Activated naive CD4-positive, alpha-beta T cell treated with anti-CD3 and anti-CD28 coated beads for 36 hours (primary cell): ENCODE measurements at regions not wholly inside any gene's neighbourhood (a gene's known extent, or its start where the extent isn't known, plus 50 kb on each side); places are given as distances from the start of the nearest gene placed in this dataset.

Source experiments
- CTCF ChIA-PET: fragments of 350-600 bp; sonication (Branson Sonifier 250); formaldehyde crosslinking; loops from one replicate; lab custom pipeline; 2021; ENCODE audit warnings: antibody characterized with exemption; lab: Charles Lee
- DNase-seq: peaks from one replicate; pipeline ENCODE4 v3.0.0-alpha.2; 2020
- H3K27ac Mint-ChIP-seq: one replicate; pipeline ENCODE4 v1.8.0; 2021; ENCODE audit warnings: mild to moderate bottlenecking, mixed read lengths
- H3K27me3 Mint-ChIP-seq: one replicate; pipeline ENCODE4 v1.8.0; 2021; ENCODE audit warnings: low read depth, mixed read lengths
- H3K36me3 Mint-ChIP-seq: one replicate; pipeline ENCODE4 v1.8.0; 2021; ENCODE audit warnings: low read depth, mixed read lengths
- H3K4me1 Mint-ChIP-seq: one replicate; pipeline ENCODE4 v1.8.0; 2021; ENCODE audit warnings: low read depth, mixed read lengths
- H3K4me3 Mint-ChIP-seq: one replicate; pipeline ENCODE4 v1.8.0; 2021; ENCODE audit warnings: mild to moderate bottlenecking, moderate library complexity, mixed read lengths
- H3K9me3 Mint-ChIP-seq: one replicate; pipeline ENCODE4 v1.8.0; 2021; ENCODE audit warnings: mixed read lengths
- intact Hi-C: fragments of 100-400 bp; cut with micrococcal nuclease; formaldehyde crosslinking; loops from one replicate; pipeline ENCODE4 v1.15.1; 2023

GRCh38 chr1:218846181-218846580 lies 327.5 kb upstream of the LYPLAL1 start:
- CTCF ChIA-PET = no interaction called here

GRCh38 chr1:218847089-218847768 lies 326.4 kb upstream of the LYPLAL1 start:
- Mint-ChIP-seq H3K36me3 (no peaks in the 10 kb centered on the region), H3K9me3 (peaks cover 3% of the 10 kb centered on the region), H3K27ac (no peak overlapping the region), H3K27me3 (no peaks in the 10 kb centered on the region), H3K4me3 (no peak overlapping the region), H3K4me1 (no peaks in the 10 kb centered on the region)
- CTCF ChIA-PET = no interaction called here
- intact Hi-C loops = no loop called here
- no peak for DNase-seq

More at GRCh38 chr1:218846181-218846580, 327.5 kb upstream of the LYPLAL1 start:
- Mint-ChIP-seq H3K4me1 (no peaks in the 10 kb centered on the region), H3K27ac (no peak overlapping the region), H3K4me3 (no peak overlapping the region), H3K27me3 (no peaks in the 10 kb centered on the region), H3K9me3 (peaks cover 3% of the 10 kb centered on the region), H3K36me3 (no peaks in the 10 kb centered on the region)
- intact Hi-C loops = no loop called here
- DNase-seq = no peak

GRCh38 chr1:218848009-218848408 lies 325.7 kb upstream of the LYPLAL1 start:
- intact Hi-C loops = no loop called here
- H3K4me3 Mint-ChIP-seq = no peak overlapping the region
- DNase-seq = no peak
- no peaks in the 10 kb centered on the region for H3K36me3 Mint-ChIP-seq
- H3K27me3 Mint-ChIP-seq = no peaks in the 10 kb centered on the region
- no peaks in the 10 kb centered on the region for H3K9me3 Mint-ChIP-seq
- no peaks in the 10 kb centered on the region for H3K4me1 Mint-ChIP-seq
- CTCF ChIA-PET = no interaction called here
- H3K27ac Mint-ChIP-seq = no peak overlapping the region

- Mint-ChIP-seq H3K4me3 (no peak overlapping the region), H3K4me1 (no peaks in the 10 kb centered on the region), H3K9me3 (no peaks in the 10 kb centered on the region), H3K27me3 (no peaks in the 10 kb centered on the region), H3K36me3 (no peaks in the 10 kb centered on the region), H3K27ac (no peak overlapping the region)
- intact Hi-C loops = no loop called here
- CTCF ChIA-PET = no interaction called here
- no peak for DNase-seq
These were observed 323.3 kb upstream of the LYPLAL1 start for GRCh38 chr1:218850367-218850766.

DNA sequence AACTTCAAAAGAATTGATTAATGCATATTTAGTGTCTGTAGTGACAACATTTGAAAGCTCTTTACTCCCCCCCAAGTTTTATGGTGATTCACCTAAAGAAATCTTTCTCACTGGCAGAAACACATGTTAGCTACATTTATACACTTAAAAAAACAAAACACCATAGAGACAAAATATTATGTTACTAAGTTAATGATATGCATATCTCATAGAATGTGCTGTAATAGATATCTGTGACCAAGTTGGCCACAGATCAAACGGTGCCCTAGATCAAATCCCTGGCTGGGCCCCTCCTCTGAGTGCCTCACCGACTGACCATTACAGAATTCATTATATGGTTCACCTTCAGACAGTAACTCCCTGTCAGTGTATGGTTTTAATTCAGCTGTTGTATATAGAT lies 322.1 kb upstream of the LYPLAL1 start:
- intact Hi-C loops = no loop called here
- CTCF ChIA-PET = no interaction called here
- Mint-ChIP-seq H3K4me1 (no peaks in the 10 kb centered on the region), H3K27me3 (no peaks in the 10 kb centered on the region), H3K4me3 (no peak overlapping the region), H3K36me3 (no peaks in the 10 kb centered on the region), H3K27ac (no peak overlapping the region), H3K9me3 (no peaks in the 10 kb centered on the region)
- no peak for DNase-seq

DNA sequence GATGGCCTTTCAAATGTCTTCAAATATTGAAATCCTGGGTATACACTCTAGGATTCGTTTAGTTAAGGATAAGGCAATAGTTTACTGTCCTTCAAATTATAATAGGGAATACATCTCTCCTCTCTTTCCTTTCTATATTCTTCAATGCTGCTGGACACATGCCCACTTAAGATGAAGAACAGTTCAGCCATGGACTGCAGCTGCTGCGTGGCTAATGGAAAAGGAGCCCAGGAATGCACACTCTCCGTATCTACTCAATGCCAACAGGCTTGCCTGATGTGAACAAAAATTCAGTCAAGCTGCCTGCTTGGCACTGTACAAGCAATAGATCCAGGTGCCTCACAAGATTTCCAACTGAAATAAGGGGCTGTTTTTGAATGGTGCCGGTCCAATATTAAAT lies 321.2 kb upstream of the LYPLAL1 start:
- Mint-ChIP-seq H3K9me3 (no peaks in the 10 kb centered on the region), H3K27ac (no peak overlapping the region), H3K27me3 (no peaks in the 10 kb centered on the region), H3K36me3 (no peaks in the 10 kb centered on the region), H3K4me1 (no peaks in the 10 kb centered on the region), H3K4me3 (no peak overlapping the region)
- CTCF ChIA-PET = no interaction called here
- no peak for DNase-seq
- intact Hi-C loops = no loop called here

DNA sequence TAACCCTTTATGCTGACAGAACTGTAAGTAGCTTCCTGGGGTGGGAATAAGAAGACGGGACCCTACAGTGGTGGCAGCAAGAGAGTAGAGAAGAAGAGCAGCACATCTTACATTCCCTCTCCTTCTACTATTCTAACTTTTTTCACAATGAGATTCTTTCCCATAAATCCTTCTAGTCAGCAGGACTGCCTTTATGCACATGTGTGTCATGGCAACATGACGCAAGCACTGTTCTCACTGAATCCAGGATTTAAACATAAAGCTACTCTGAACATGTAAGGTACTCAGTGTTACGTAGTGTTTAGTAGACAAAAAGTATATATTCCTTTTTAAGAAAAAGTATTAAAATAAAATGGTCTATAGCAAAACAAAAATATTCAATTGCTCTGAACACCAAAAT lies 309.7 kb upstream of the LYPLAL1 start:
- CTCF ChIA-PET = no interaction called here
- intact Hi-C loops = no loop called here
- H3K9me3 Mint-ChIP-seq = peaks cover 1% of the 10 kb centered on the region
- no peak overlapping the region for H3K4me3 Mint-ChIP-seq
- H3K36me3 Mint-ChIP-seq = no peaks in the 10 kb centered on the region
- DNase-seq = no peak
- H3K4me1 Mint-ChIP-seq = no peaks in the 10 kb centered on the region
- H3K27ac Mint-ChIP-seq = no peak overlapping the region
- H3K27me3 Mint-ChIP-seq = no peaks in the 10 kb centered on the region

GRCh38 chr1:218865591-218865990 lies 308.1 kb upstream of the LYPLAL1 start:
- CTCF ChIA-PET = no interaction called here
- H3K27ac Mint-ChIP-seq = no peak overlapping the region
- H3K36me3 Mint-ChIP-seq = no peaks in the 10 kb centered on the region
- H3K9me3 Mint-ChIP-seq = peaks cover 1% of the 10 kb centered on the region
- no peak for DNase-seq
- no peaks in the 10 kb centered on the region for H3K4me1 Mint-ChIP-seq
- H3K4me3 Mint-ChIP-seq = no peak overlapping the region
- no peaks in the 10 kb centered on the region for H3K27me3 Mint-ChIP-seq
- intact Hi-C loops = no loop called here

GRCh38 chr1:218866507-218866906 lies 307.2 kb upstream of the LYPLAL1 start:
- Mint-ChIP-seq H3K27ac (no peak overlapping the region), H3K36me3 (no peaks in the 10 kb centered on the region), H3K4me1 (no peaks in the 10 kb centered on the region), H3K9me3 (peaks cover 1% of the 10 kb centered on the region), H3K4me3 (no peak overlapping the region), H3K27me3 (no peaks in the 10 kb centered on the region)
- CTCF ChIA-PET = no interaction called here
- intact Hi-C loops = no loop called here
- DNase-seq = no peak

- peaks cover 1% of the 10 kb centered on the region for H3K9me3 Mint-ChIP-seq
- H3K27me3 Mint-ChIP-seq = no peaks in the 10 kb centered on the region
- no peak overlapping the region for H3K4me3 Mint-ChIP-seq
- intact Hi-C loops = no loop called here
- no peaks in the 10 kb centered on the region for H3K36me3 Mint-ChIP-seq
- no peak overlapping the region for H3K27ac Mint-ChIP-seq
- DNase-seq = no peak
- CTCF ChIA-PET = no interaction called here
- H3K4me1 Mint-ChIP-seq = no peaks in the 10 kb centered on the region
These were observed 306.6 kb upstream of the LYPLAL1 start for GRCh38 chr1:218867066-218867465.

GRCh38 chr1:218867941-218868626 lies 305.6 kb upstream of the LYPLAL1 start:
- Mint-ChIP-seq H3K36me3 (no peaks in the 10 kb centered on the region), H3K4me1 (no peaks in the 10 kb centered on the region), H3K27me3 (peaks cover 5% of the 10 kb centered on the region), H3K9me3 (peaks cover 1% of the 10 kb centered on the region), H3K27ac (no peak overlapping the region), H3K4me3 (no peak overlapping the region)
- no peak for DNase-seq
- CTCF ChIA-PET = interaction anchor here (1.1 kb wide), 1 partner anchor 10 kb away, joined by 5 read pairs; no protein-coding TSS in a partner anchor
- intact Hi-C loops = no loop called here

- no peak for DNase-seq
- no peak overlapping the region for H3K27ac Mint-ChIP-seq
- CTCF ChIA-PET = interaction anchor here (1.1 kb wide), 1 partner anchor 9 kb away, joined by 5 read pairs; no protein-coding TSS in a partner anchor
- H3K36me3 Mint-ChIP-seq = no peaks in the 10 kb centered on the region
- peaks cover 5% of the 10 kb centered on the region for H3K27me3 Mint-ChIP-seq
- no peaks in the 10 kb centered on the region for H3K9me3 Mint-ChIP-seq
- H3K4me1 Mint-ChIP-seq = no peaks in the 10 kb centered on the region
- intact Hi-C loops = no loop called here
- H3K4me3 Mint-ChIP-seq = no peak overlapping the region
These were observed 304.4 kb upstream of the LYPLAL1 start for GRCh38 chr1:218869276-218869675.

DNA sequence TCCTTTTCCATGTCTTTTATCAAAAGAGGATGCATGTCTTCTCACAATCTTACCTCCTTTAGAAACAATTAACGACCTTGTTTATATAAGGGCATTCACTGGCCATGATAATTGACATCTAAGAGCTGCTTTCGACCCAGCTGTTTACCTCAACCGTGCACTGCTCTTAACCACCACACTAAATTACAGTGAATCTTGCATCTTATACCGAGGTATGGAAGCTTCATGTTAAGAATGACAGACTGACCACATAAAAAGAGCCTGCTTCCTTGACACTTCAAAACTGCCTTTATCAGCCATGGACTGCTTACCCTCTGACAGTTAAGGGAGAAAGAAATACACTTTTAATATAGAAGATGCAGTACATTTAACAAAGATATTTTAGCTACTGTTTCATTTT lies 301.7 kb upstream of the LYPLAL1 start:
- Mint-ChIP-seq H3K4me3 (no peak overlapping the region), H3K9me3 (no peaks in the 10 kb centered on the region), H3K4me1 (no peaks in the 10 kb centered on the region), H3K36me3 (no peaks in the 10 kb centered on the region), H3K27me3 (peaks cover 5% of the 10 kb centered on the region), H3K27ac (no peak overlapping the region)
- CTCF ChIA-PET = interaction anchor here (0.7 kb wide), 1 partner anchor 8 kb away, joined by 3 read pairs; no protein-coding TSS in a partner anchor
- intact Hi-C loops = no loop called here
- DNase-seq = no peak
